HG02678 (cell line): ENCODE measurements at regions not wholly inside any gene's neighbourhood (a gene's known extent, or its start where the extent isn't known, plus 50 kb on each side); places are given as distances from the start of the nearest gene placed in this dataset.

Source experiments
- ATAC-seq: cut with Tn5 transposase; IDR thresholded peaks from one replicate; pipeline ENCODE4 v1.9.1; 2021; ENCODE audit warnings: mild to moderate bottlenecking, moderate library complexity; ENCODE audit not compliant: unreplicated experiment

- no peak for ATAC-seq
Observed at GRCh38 chr14:50036637-50037036, 79.7 kb downstream of the VCPKMT start.

- ATAC-seq, result no peak
Observed at GRCh38 chr14:50037240-50037639, 79.1 kb downstream of the VCPKMT start.

- peak; percentile 14 for ATAC-seq
Observed at GRCh38 chr14:50037852-50038251, 78.5 kb downstream of the VCPKMT start.

- ATAC-seq, result peak; percentile 70
Observed at GRCh38 chr14:50038398-50039119, 77.8 kb downstream of the VCPKMT start.

GRCh38 chr14:50039120-50039517, 77.3 kb downstream of the VCPKMT start:
- ATAC-seq, result no peak

GRCh38 chr14:50039734-50040400, 76.5 kb downstream of the VCPKMT start:
- ATAC-seq, result no peak

- no peak for ATAC-seq
Observed at GRCh38 chr14:50040401-50040775, 76.0 kb downstream of the VCPKMT start.

- ATAC-seq, result no peak
Observed at GRCh38 chr14:50040895-50041465, 75.4 kb downstream of the VCPKMT start.

- ATAC-seq, result no peak
Observed at GRCh38 chr14:50041980-50042379, 74.4 kb downstream of the VCPKMT start.

GRCh38 chr14:50044042-50044651, 72.2 kb downstream of the VCPKMT start:
- ATAC-seq, result no peak

GRCh38 chr14:50045039-50045711, 71.2 kb downstream of the VCPKMT start:
- ATAC-seq, result peak; percentile 74

GRCh38 chr14:50045837-50046236, 70.5 kb downstream of the VCPKMT start:
- ATAC-seq, result no peak

GRCh38 chr14:50047274-50047676, 69.1 kb downstream of the VCPKMT start:
- ATAC-seq, result peak; percentile 69

- ATAC-seq, result no peak
Observed at GRCh38 chr14:50049093-50049492, 67.3 kb downstream of the VCPKMT start.

- ATAC-seq, result no peak
Observed at GRCh38 chr14:50049703-50050570, 66.4 kb downstream of the VCPKMT start.

GRCh38 chr14:50051106-50051505, 65.3 kb downstream of the VCPKMT start:
- ATAC-seq, result no peak

GRCh38 chr14:50051706-50052105, 64.7 kb downstream of the VCPKMT start:
- ATAC-seq, result no peak

- no peak for ATAC-seq
Observed at GRCh38 chr14:50052517-50052916, 63.9 kb downstream of the VCPKMT start.

GRCh38 chr14:50053935-50054334, 62.4 kb downstream of the VCPKMT start:
- ATAC-seq, result no peak
